ENCODE measurements at regions not wholly inside any gene's neighbourhood (a gene's known extent, or its start where the extent isn't known, plus 50 kb on each side); places are given as distances from the start of the nearest gene placed in this dataset.

- no peak for TF ChIP-seq ARNTL (CRISPR knock-in tag; IDR thresholded peaks at IDR 0.05; ENCODE audit: borderline replicate concordance, low read depth)
Measured at GRCh38 chr15:25188551-25189101, 233.8 kb downstream of the SNRPN start (continued).

DNA sequence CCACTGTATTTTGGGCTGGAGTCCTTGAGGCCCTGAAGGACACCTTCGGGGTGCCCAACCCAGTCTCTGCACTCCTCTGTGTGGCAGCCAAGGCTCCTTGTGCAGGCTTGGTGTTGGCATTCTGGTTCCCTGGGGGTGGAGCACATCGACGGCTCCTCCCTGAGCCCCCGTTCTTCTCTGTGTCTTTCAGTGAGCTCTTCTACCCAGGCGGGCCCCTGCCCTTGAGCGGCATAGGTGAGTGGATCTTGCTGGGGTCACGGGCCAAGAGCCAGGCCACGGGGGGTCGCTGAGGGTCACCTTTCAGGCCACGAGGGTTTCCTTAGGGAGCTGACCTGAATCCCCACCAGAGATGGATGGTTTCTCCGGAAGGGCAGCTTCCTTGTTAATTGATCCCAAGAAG is 234.8 kb downstream of the SNRPN start:
- no peak for TF ChIP-seq CSRNP3 (CRISPR knock-in tag; IDR thresholded peaks at IDR 0.05)
- TF ChIP-seq OSR1 (CRISPR knock-in tag; IDR thresholded peaks at IDR 0.05): no peak
- TF ChIP-seq ZC3H10 (CRISPR knock-in tag; IDR thresholded peaks at IDR 0.05): no peak
- TF ChIP-seq ZNF565 (CRISPR knock-in tag; conservative IDR thresholded peaks at IDR 0.05; ENCODE audit: low read depth): no peak
- no peak for TF ChIP-seq ZFP30 (CRISPR knock-in tag; IDR thresholded peaks at IDR 0.05)
- TF ChIP-seq TOX (CRISPR knock-in tag; IDR thresholded peaks at IDR 0.05; ENCODE audit: borderline replicate concordance): no peak
- TF ChIP-seq ZNF8 (CRISPR knock-in tag; IDR thresholded peaks at IDR 0.05): no peak
- no peak for TF ChIP-seq ESRRG (CRISPR knock-in tag; IDR thresholded peaks at IDR 0.05)
- TF ChIP-seq ZNF70 (CRISPR knock-in tag; IDR thresholded peaks at IDR 0.05): no peak
- TF ChIP-seq PPARA (CRISPR knock-in tag; IDR thresholded peaks at IDR 0.05; ENCODE audit: borderline replicate concordance): no peak
- TF ChIP-seq, protein P1, sequence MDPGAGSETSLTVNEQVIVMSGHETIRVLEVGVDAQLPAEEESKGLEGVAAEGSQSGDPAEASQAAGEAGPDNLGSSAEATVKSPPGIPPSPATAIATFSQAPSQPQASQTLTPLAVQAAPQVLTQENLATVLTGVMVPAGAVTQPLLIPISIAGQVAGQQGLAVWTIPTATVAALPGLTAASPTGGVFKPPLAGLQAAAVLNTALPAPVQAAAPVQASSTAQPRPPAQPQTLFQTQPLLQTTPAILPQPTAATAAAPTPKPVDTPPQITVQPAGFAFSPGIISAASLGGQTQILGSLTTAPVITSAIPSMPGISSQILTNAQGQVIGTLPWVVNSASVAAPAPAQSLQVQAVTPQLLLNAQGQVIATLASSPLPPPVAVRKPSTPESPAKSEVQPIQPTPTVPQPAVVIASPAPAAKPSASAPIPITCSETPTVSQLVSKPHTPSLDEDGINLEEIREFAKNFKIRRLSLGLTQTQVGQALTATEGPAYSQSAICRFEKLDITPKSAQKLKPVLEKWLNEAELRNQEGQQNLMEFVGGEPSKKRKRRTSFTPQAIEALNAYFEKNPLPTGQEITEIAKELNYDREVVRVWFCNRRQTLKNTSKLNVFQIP (CRISPR knock-in tag; IDR thresholded peaks at IDR 0.05; ENCODE audit: borderline replicate concordance, low read depth): no peak
- TF ChIP-seq, protein P2, sequence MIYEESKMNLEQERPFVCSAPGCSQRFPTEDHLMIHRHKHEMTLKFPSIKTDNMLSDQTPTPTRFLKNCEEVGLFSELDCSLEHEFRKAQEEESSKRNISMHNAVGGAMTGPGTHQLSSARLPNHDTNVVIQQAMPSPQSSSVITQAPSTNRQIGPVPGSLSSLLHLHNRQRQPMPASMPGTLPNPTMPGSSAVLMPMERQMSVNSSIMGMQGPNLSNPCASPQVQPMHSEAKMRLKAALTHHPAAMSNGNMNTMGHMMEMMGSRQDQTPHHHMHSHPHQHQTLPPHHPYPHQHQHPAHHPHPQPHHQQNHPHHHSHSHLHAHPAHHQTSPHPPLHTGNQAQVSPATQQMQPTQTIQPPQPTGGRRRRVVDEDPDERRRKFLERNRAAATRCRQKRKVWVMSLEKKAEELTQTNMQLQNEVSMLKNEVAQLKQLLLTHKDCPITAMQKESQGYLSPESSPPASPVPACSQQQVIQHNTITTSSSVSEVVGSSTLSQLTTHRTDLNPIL (CRISPR knock-in tag; IDR thresholded peaks at IDR 0.05; ENCODE audit: low read depth): no peak
- no peak for TF ChIP-seq CSDC2 (CRISPR knock-in tag; IDR thresholded peaks at IDR 0.05)
- no peak for TF ChIP-seq TCF4 (CRISPR knock-in tag; IDR thresholded peaks at IDR 0.05; ENCODE audit: borderline replicate concordance)
- no peak for ATAC-seq

DNA sequence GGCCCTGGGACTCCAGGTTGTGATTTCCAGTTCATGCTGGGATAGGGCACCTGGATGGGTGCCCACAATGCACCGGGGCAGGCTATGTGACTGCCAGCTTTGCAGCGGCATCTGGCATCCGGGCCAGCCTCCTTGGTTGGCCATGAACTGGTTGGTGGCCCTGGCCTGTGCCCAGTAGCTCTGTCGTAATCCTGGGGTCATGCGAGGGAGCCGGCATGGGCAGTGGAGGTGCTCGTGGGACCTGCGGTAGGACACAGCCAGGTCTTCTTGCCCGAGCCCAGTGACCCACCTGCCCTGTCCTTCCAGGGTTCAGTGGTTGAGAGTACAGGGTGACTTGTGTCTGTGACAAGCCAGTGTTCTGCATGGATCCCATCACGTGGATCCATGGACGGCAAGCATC is 237.9 kb downstream of the SNRPN start:
- no peak for ATAC-seq
- TF ChIP-seq ZC3H10 (CRISPR knock-in tag; IDR thresholded peaks at IDR 0.05) (no peak), SNAI2 (CRISPR knock-in tag; IDR thresholded peaks at IDR 0.05) (no peak), RARB (CRISPR knock-in tag; IDR thresholded peaks at IDR 0.05) (no peak)

DNA sequence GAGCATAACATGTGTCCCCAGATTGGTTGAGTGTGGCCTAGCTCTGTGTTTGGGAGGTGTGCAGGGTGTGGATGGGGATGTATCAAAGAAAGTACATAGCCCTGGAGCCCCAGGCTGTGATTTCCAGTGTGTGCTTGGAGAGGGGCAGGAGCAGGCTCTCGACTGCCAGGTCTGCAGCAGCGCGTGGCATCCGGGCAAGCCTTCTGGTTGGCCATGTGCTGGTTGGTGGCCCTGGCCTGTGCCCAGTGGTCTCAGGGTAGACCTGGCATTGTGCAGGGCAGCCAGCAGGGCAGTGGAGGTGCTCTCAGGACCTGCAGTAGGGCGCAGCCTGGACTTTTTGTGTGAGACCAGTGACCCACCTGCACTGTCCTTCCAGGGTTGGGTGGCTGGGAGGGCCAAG is 231.5 kb downstream of the UBE3A start:
- TF ChIP-seq ARNTL (CRISPR knock-in tag; IDR thresholded peaks at IDR 0.05; ENCODE audit: borderline replicate concordance, low read depth): no peak
- TF ChIP-seq TCF4 (CRISPR knock-in tag; IDR thresholded peaks at IDR 0.05; ENCODE audit: borderline replicate concordance): no peak
- no peak for TF ChIP-seq BACH2 (CRISPR knock-in tag; IDR thresholded peaks at IDR 0.05; ENCODE audit: borderline replicate concordance)
- no peak for TF ChIP-seq PATZ1 (CRISPR knock-in tag; IDR thresholded peaks at IDR 0.05; ENCODE audit: borderline replicate concordance)
- TF ChIP-seq CSRNP3 (CRISPR knock-in tag; IDR thresholded peaks at IDR 0.05): no peak
- no peak for TF ChIP-seq ISL1 (CRISPR knock-in tag; IDR thresholded peaks at IDR 0.05)
- TF ChIP-seq TOX (CRISPR knock-in tag; IDR thresholded peaks at IDR 0.05; ENCODE audit: borderline replicate concordance): no peak
- TF ChIP-seq CSDC2 (CRISPR knock-in tag; IDR thresholded peaks at IDR 0.05): no peak
- no peak for TF ChIP-seq ZNF70 (CRISPR knock-in tag; IDR thresholded peaks at IDR 0.05)
- no peak for TF ChIP-seq ZNF565 (CRISPR knock-in tag; conservative IDR thresholded peaks at IDR 0.05; ENCODE audit: low read depth)
- TF ChIP-seq RARB (CRISPR knock-in tag; IDR thresholded peaks at IDR 0.05): no peak
- TF ChIP-seq SNAI2 (CRISPR knock-in tag; IDR thresholded peaks at IDR 0.05): no peak
- TF ChIP-seq, protein P2 (CRISPR knock-in tag; IDR thresholded peaks at IDR 0.05; ENCODE audit: low read depth): no peak
- TF ChIP-seq, protein P1 (CRISPR knock-in tag; IDR thresholded peaks at IDR 0.05; ENCODE audit: borderline replicate concordance, low read depth): no peak
- TF ChIP-seq ESRRG (CRISPR knock-in tag; IDR thresholded peaks at IDR 0.05): no peak
- TF ChIP-seq PPARA (CRISPR knock-in tag; IDR thresholded peaks at IDR 0.05; ENCODE audit: borderline replicate concordance): no peak
- ATAC-seq: no peak
